ENCODE measurements at regions not wholly inside any gene's neighbourhood (a gene's known extent, or its start where the extent isn't known, plus 50 kb on each side); places are given as distances from the start of the nearest gene placed in this dataset.

- no peak for DNase-seq (ENCODE audit: low spot score)
Measured at GRCh38 chr22:48647606-48648515, 1179.8 kb downstream of the BRD1 start.

GRCh38 chr22:48647051-48647450, 1180.6 kb downstream of the BRD1 start:
- no peak for TF ChIP-seq CTCF (IDR thresholded peaks at IDR 0.05; ENCODE audit: extremely low read depth, missing control alignments)

More at GRCh38 chr22:48647606-48648515, 1179.8 kb downstream of the BRD1 start:
- TF ChIP-seq CTCF (IDR thresholded peaks at IDR 0.05; ENCODE audit: extremely low read depth, missing control alignments): no peak

GRCh38 chr22:48646216-48646925, 1181.3 kb downstream of the BRD1 start:
- TF ChIP-seq CTCF (IDR thresholded peaks at IDR 0.05; ENCODE audit: extremely low read depth, missing control alignments): no peak
- no peak for DNase-seq (ENCODE audit: low spot score)

More at GRCh38 chr22:48647051-48647450, 1180.6 kb downstream of the BRD1 start:
- no peak for DNase-seq (ENCODE audit: low spot score)

GRCh38 chr22:48645766-48646165, 1181.9 kb downstream of the BRD1 start:
- DNase-seq (ENCODE audit: low spot score): no peak
- no peak for TF ChIP-seq CTCF (IDR thresholded peaks at IDR 0.05; ENCODE audit: extremely low read depth, missing control alignments)

- no peak for DNase-seq (ENCODE audit: low spot score)
- no peak for TF ChIP-seq CTCF (IDR thresholded peaks at IDR 0.05; ENCODE audit: extremely low read depth, missing control alignments)
Measured at GRCh38 chr22:48644997-48645396, 1182.7 kb downstream of the BRD1 start.

- no peak for DNase-seq (ENCODE audit: low spot score)
- TF ChIP-seq CTCF (IDR thresholded peaks at IDR 0.05; ENCODE audit: extremely low read depth, missing control alignments): no peak
Measured at GRCh38 chr22:48644108-48644507, 1183.6 kb downstream of the BRD1 start.

Data from GM20000 (cell line).